Panc1 (cell line): ENCODE measurements at regions not wholly inside any gene's neighbourhood (a gene's known extent, or its start where the extent isn't known, plus 50 kb on each side); places are given as distances from the start of the nearest gene placed in this dataset.

Experiments used
- ATAC-seq: fragments of 200-7000 bp; cut with Tn5 transposase; 2 replicates; pipeline ENCODE4 v1.9.1; 2020; ENCODE audit warnings: mild to moderate bottlenecking, moderate library complexity
- BruUV-seq: library from RNA; stranded (reverse); fragments of 400-500 nt; replicated peaks from 2 replicates; lab custom pipeline; 2021; lab: Mats Ljungman, UMichigan
- CTCF ChIA-PET: fragments of 300-600 bp; sonication (Branson Sonifier 250); formaldehyde crosslinking; loops from one replicate; lab custom pipeline; 2022; ENCODE audit warnings: antibody characterized with exemption; lab: Charles Lee
- POLR2A ChIA-PET: fragments of 300-600 bp; sonication (Branson Sonifier 250); formaldehyde crosslinking; loops from one replicate; lab custom pipeline; 2022; ENCODE audit warnings: antibody characterized with exemption; lab: Charles Lee
- DNase-seq: peaks from one replicate; pipeline ENCODE4 v3.0.0-alpha.2; 2010; ENCODE audit warnings: low read depth, low spot score
- H3K27ac ChIP-seq: 2 replicates; pipeline ENCODE4 v1.5.1; 2011; ENCODE audit warnings: mild to moderate bottlenecking, low read length, inconsistent platforms
- H3K27me3 ChIP-seq: fragments of 200-500 bp; sonication (Bioruptor generic); 2 replicates; pipeline ENCODE4 v1.6.0; 2014; ENCODE audit warnings: low read length, inconsistent platforms; ENCODE audit not compliant: control insufficient read depth, insufficient read depth
- H3K36me3 ChIP-seq: fragments of 200-500 bp; sonication (Bioruptor generic); 2 replicates; pipeline ENCODE4 v1.5.1; 2014; ENCODE audit warnings: inconsistent platforms, mild to moderate bottlenecking, low read length, moderate library complexity; ENCODE audit not compliant: control insufficient read depth, insufficient read depth
- H3K4me1 ChIP-seq: 2 replicates; pipeline ENCODE4 v1.5.1; 2011; ENCODE audit warnings: inconsistent platforms, mild to moderate bottlenecking, low read length, moderate library complexity; ENCODE audit not compliant: control insufficient read depth, insufficient read depth
- H3K4me3 ChIP-seq, 2 experiments: 2 replicates each; pipeline ENCODE4 v1.5.1; 2011 to 2012; ENCODE audit warnings: low read depth in 2 of 2, low read length in 2 of 2, mild to moderate bottlenecking in 2 of 2, inconsistent platforms in 1 of 2, moderate library complexity in 1 of 2
- H3K9me3 ChIP-seq: fragments of 200-500 bp; sonication (Bioruptor generic); 2 replicates; pipeline ENCODE4 v1.5.1; 2014; ENCODE audit warnings: low read depth, mild to moderate bottlenecking, inconsistent platforms, low read length, moderate library complexity; ENCODE audit not compliant: control insufficient read depth, insufficient read depth
- CTCF ChIP-seq: fragments of 450-650 bp; IDR thresholded peaks from 2 replicates; pipeline ENCODE4 v1.5.1; 2017; ENCODE audit warnings: mild to moderate bottlenecking
- POLR2AphosphoS5 ChIP-seq: IDR thresholded peaks from 2 replicates; pipeline ENCODE4 v1.6.1; 2012; ENCODE audit warnings: mild to moderate bottlenecking, low read depth, low read length, moderate library complexity
- REST ChIP-seq, 2 experiments: IDR thresholded peaks; 2 replicates each; pipeline ENCODE4 v1.6.1; 2011 to 2012; ENCODE audit warnings: low read depth in 2 of 2, control low read depth in 1 of 2, low read length in 1 of 2, mild to moderate bottlenecking in 1 of 2, moderate library complexity in 1 of 2; ENCODE audit not compliant: insufficient read depth in 1 of 2
- SIN3A ChIP-seq: IDR thresholded peaks from 2 replicates; pipeline ENCODE4 v1.6.1; 2012; ENCODE audit warnings: low read depth, mild to moderate bottlenecking, low read length, moderate library complexity, borderline replicate concordance; ENCODE audit not compliant: insufficient read depth
- TCF7L2 ChIP-seq: IDR thresholded peaks from 2 replicates; pipeline ENCODE4 v1.6.1; 2011; ENCODE audit warnings: mild to moderate bottlenecking, low read depth, low read length, inconsistent platforms
- in situ Hi-C: cut with HindIII; loops from 2 replicates; pipeline ENCODE4 v1.10.0; 2016; ENCODE audit warnings: low sequenced_read_pairs, low pct_unique_long_range_greater_than_20kb
- intact Hi-C: fragments of 100-400 bp; cut with micrococcal nuclease; formaldehyde crosslinking; loops from one replicate; pipeline ENCODE4 v1.10.0; 2022; ENCODE audit not compliant: unreplicated experiment

GRCh38 chr4:125159001-125159400, 155.8 kb upstream of the FAT4 start:
- Histone ChIP-seq H3K27ac (no peak overlapping the region), H3K4me3 (no peak overlapping the region), H3K9me3 (no peaks in the 10 kb centered on the region), H3K36me3 (no peaks in the 10 kb centered on the region), H3K4me1 (no peaks in the 10 kb centered on the region), H3K27me3 (no peaks in the 10 kb centered on the region)
- intact Hi-C loops (no loop called here), in situ Hi-C loops (no loop called here)
- POLR2A ChIA-PET: no interaction called here
- CTCF ChIA-PET: no interaction called here
- TF ChIP-seq SIN3A: no peak
- no peak for TF ChIP-seq POLR2AphosphoS5
- TF ChIP-seq REST (IDR thresholded peaks at IDR 0.05; ENCODE audit: insufficient read depth in 1 of 2, low read depth in 2 of 2, low read length in 1 of 2): no peak
- TF ChIP-seq CTCF: no peak
- TF ChIP-seq TCF7L2: no peak
- no TSS peak for BruUV-seq
- ATAC-seq (no peak), DNase-seq (no peak)

GRCh38 chr4:125155251-125155650, 159.5 kb upstream of the FAT4 start:
- intact Hi-C loops (no loop called here), in situ Hi-C loops (no loop called here)
- H3K4me3 ChIP-seq: no peak overlapping the region
- DNase-seq (no peak), ATAC-seq (no peak)
- no peaks in the 10 kb centered on the region for H3K4me1 ChIP-seq
- ChIA-PET POLR2A (no interaction called here), CTCF (no interaction called here)
- TF ChIP-seq REST (IDR thresholded peaks at IDR 0.05; ENCODE audit: insufficient read depth in 1 of 2, low read depth in 2 of 2, low read length in 1 of 2): no peak
- no peak for TF ChIP-seq TCF7L2
- TF ChIP-seq POLR2AphosphoS5: no peak
- TF ChIP-seq CTCF: no peak
- no peak for TF ChIP-seq SIN3A
- no peaks in the 10 kb centered on the region for H3K36me3 ChIP-seq
- H3K9me3 ChIP-seq: no peaks in the 10 kb centered on the region
- no peaks in the 10 kb centered on the region for H3K27me3 ChIP-seq
- no peak overlapping the region for H3K27ac ChIP-seq
- BruUV-seq: no TSS peak
